ENCODE measurements at regions not wholly inside any gene's neighbourhood (a gene's known extent, or its start where the extent isn't known, plus 50 kb on each side); places are given as distances from the start of the nearest gene placed in this dataset.

DNA sequence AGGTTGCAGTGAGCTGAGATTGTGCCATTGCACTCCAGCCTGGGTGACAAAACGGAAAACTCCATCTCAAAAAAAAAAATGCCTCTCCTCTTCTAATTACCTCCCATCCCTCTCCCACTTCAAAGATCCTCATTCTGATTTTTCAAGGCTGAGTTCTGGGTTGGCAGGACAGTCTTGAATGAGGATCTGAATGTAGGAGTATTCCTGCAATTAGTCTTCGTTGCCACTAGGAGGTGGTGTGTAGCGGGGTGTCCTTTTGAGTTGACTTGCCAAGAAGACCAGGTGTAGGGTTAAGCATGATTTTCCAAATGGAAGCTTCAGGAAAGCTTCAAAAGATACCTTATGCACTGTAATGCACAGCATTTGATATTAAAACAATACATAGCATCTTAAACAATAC, 169.9 kb downstream of the ASMT start:
- H3K27ac ChIP-seq (ENCODE audit: low read depth in 1 of 2, low read length in 2 of 2), result no peak overlapping the region
- peaks cover 4% of the 10 kb centered on the region for H3K9me3 ChIP-seq (ENCODE audit: control insufficient read depth, low read length)
- intact Hi-C loops (cut with DNase I), result no loop called here
- H3K36me3 ChIP-seq (ENCODE audit: control insufficient read depth in 1 of 2, insufficient read depth in 2 of 2, low read length in 1 of 2), result no peaks in the 10 kb centered on the region
- no peak overlapping the region for H3K4me3 ChIP-seq (ENCODE audit: low read length in 2 of 2)
- H3K27me3 ChIP-seq (ENCODE audit: control insufficient read depth in 1 of 2, insufficient read depth in 2 of 2, low read length in 1 of 2), result peaks cover 0 to 2% of the 10 kb centered on the region in 2 donors
- DNase-seq (no peak), ATAC-seq (ENCODE audit: low FRiP score) (no peak)
- no peaks in the 10 kb centered on the region for H3K4me1 ChIP-seq (ENCODE audit: control insufficient read depth in 1 of 2, insufficient read depth in 2 of 2, low read length in 2 of 2)
- WGBS, 2 donors, result 82 to 86% methylated on average over 3 of the region's 3 CpGs

- H3K27me3 ChIP-seq (ENCODE audit: control insufficient read depth in 1 of 2, insufficient read depth in 2 of 2, low read length in 1 of 2), result no peaks in the 10 kb centered on the region
- no peaks in the 10 kb centered on the region for H3K36me3 ChIP-seq (ENCODE audit: control insufficient read depth in 1 of 2, insufficient read depth in 2 of 2, low read length in 1 of 2)
- H3K4me3 ChIP-seq (ENCODE audit: low read length in 2 of 2), result no peak overlapping the region
- no peak overlapping the region for H3K27ac ChIP-seq (ENCODE audit: low read depth in 1 of 2, low read length in 2 of 2)
- H3K4me1 ChIP-seq (ENCODE audit: control insufficient read depth in 1 of 2, insufficient read depth in 2 of 2, low read length in 2 of 2), result no peaks in the 10 kb centered on the region
- intact Hi-C loops (cut with DNase I), result no loop called here
- peaks cover 1% of the 10 kb centered on the region for H3K9me3 ChIP-seq (ENCODE audit: control insufficient read depth, low read length)
- DNase-seq (no peak), ATAC-seq (ENCODE audit: low FRiP score) (no peak)
- 93 to 97% methylated on average over 5 of the region's 5 CpGs for WGBS, 2 donors
Observed at GRCh38 chrX:1788300-1788911, 173.5 kb downstream of the ASMT start.

DNA sequence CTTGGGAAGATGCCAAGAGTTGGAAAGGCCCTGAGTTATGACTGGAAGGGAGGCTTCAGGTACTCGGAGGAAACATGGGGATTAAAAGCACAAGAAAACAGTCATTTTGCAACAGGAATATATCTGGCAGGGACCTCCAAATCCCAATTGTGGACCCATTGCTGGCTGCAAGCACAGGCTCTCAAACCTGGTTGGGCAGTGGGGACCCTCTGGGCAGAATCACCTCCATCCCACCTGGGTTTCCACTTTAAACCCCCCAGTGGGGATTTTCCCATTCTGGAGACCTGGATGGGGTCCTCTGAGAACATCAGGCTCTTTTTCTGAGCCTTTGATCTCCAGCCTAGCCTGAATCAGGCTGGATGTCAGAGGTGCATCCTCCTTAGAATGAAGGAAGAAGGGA, 177.8 kb downstream of the ASMT start:
- intact Hi-C loops (cut with DNase I), result no loop called here
- Histone ChIP-seq H3K4me1 (ENCODE audit: control insufficient read depth in 1 of 2, insufficient read depth in 2 of 2, low read length in 2 of 2) (no peaks in the 10 kb centered on the region), H3K9me3 (ENCODE audit: control insufficient read depth, low read length) (no peaks in the 10 kb centered on the region), H3K4me3 (ENCODE audit: low read length in 2 of 2) (no peak overlapping the region), H3K36me3 (ENCODE audit: control insufficient read depth in 1 of 2, insufficient read depth in 2 of 2, low read length in 1 of 2) (no peaks in the 10 kb centered on the region), H3K27ac (ENCODE audit: low read depth in 1 of 2, low read length in 2 of 2) (no peak overlapping the region), H3K27me3 (ENCODE audit: control insufficient read depth in 1 of 2, insufficient read depth in 2 of 2, low read length in 1 of 2) (no peaks in the 10 kb centered on the region)
- ATAC-seq (ENCODE audit: low FRiP score), result no peak
- 11 to 24% methylated on average over 1 of the region's 1 CpG for WGBS, 2 donors
- no peak for DNase-seq

DNA sequence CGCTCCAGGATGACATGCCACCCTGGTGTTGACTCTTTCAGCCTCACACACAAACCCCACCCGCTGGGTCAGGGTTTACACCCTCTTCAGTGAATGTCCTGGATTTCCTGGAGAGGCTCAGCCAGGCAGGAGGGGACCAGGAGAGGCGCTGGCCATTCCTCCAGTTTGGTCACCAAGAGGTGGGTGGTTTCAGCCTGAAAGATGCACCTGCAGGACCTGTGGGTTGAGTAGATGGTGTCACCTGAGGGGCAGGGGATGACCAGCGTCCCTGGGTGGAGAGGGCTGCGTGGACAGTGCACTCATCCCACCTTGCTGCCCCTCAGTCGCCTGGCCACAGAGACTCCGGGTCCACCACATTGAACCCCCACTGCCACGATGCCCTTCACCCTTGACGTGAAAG, 179.7 kb downstream of the ASMT start:
- no peak overlapping the region for H3K4me3 ChIP-seq (ENCODE audit: low read length in 2 of 2)
- WGBS, 2 donors, result 77 to 78% methylated on average over 9 of the region's 9 CpGs
- no peaks in the 10 kb centered on the region for H3K27me3 ChIP-seq (ENCODE audit: control insufficient read depth in 1 of 2, insufficient read depth in 2 of 2, low read length in 1 of 2)
- intact Hi-C loops (cut with DNase I), result no loop called here
- ATAC-seq (ENCODE audit: low FRiP score), result no peak
- H3K4me1 ChIP-seq (ENCODE audit: control insufficient read depth in 1 of 2, insufficient read depth in 2 of 2, low read length in 2 of 2), result no peaks in the 10 kb centered on the region
- no peak overlapping the region for H3K27ac ChIP-seq (ENCODE audit: low read depth in 1 of 2, low read length in 2 of 2)
- DNase-seq, result no peak
- no peaks in the 10 kb centered on the region for H3K9me3 ChIP-seq (ENCODE audit: control insufficient read depth, low read length)
- H3K36me3 ChIP-seq (ENCODE audit: control insufficient read depth in 1 of 2, insufficient read depth in 2 of 2, low read length in 1 of 2), result no peaks in the 10 kb centered on the region

DNA sequence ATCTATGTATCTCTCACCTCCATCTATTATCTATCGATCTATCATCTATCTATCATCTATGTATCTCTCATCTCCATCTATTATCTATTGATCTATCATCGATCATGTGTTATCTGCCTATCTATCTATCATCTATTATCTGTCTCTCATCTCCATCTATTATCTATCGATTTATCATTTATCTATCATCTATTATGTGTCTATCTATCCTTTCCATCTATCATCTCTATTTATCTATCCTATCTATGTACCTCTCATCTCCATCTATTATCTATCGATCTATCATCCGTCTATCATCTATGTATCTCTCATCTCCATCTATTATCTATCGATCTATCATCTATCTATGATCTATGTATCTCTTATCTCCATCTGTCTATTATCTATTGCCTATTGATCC, 188.1 kb downstream of the ASMT start:
- DNase-seq (no peak), ATAC-seq (ENCODE audit: low FRiP score) (no peak)
- Histone ChIP-seq H3K27me3 (ENCODE audit: control insufficient read depth in 1 of 2, insufficient read depth in 2 of 2, low read length in 1 of 2) (no peaks in the 10 kb centered on the region), H3K27ac (ENCODE audit: low read depth in 1 of 2, low read length in 2 of 2) (no peak overlapping the region), H3K36me3 (ENCODE audit: control insufficient read depth in 1 of 2, insufficient read depth in 2 of 2, low read length in 1 of 2) (no peaks in the 10 kb centered on the region), H3K4me1 (ENCODE audit: control insufficient read depth in 1 of 2, insufficient read depth in 2 of 2, low read length in 2 of 2) (no peaks in the 10 kb centered on the region), H3K9me3 (ENCODE audit: control insufficient read depth, low read length) (peaks cover 2% of the 10 kb centered on the region), H3K4me3 (ENCODE audit: low read length in 2 of 2) (no peak overlapping the region)
- WGBS, 2 donors, result 94 to 95% methylated on average over 6 of the region's 6 CpGs
- intact Hi-C loops (cut with DNase I), result no loop called here

DNA sequence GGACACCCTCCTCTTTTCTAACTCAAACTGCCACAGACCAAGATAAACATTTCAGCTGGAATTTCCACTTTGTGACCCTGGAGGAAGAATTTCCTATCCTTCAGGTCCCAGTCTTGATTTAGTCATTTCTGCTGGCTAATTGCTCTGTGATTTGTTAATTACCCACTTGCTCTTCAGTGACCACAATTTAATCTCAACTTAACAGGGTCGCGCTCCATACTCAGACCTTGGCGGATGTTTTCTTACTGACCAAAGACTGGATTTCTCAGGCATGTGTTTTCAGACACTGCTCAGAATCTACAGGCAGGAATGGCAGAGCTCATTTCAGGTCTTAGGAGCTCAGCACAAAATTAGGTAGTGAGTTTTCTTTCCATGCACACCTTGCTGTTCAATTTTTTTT, 188.9 kb downstream of the ASMT start:
- ATAC-seq (ENCODE audit: low FRiP score), result no peak
- 75 to 83% methylated on average over 3 of the region's 3 CpGs for WGBS, 2 donors
- no peak overlapping the region for H3K4me3 ChIP-seq (ENCODE audit: low read length in 2 of 2)
- intact Hi-C loops (cut with DNase I), result no loop called here
- no peak overlapping the region for H3K27ac ChIP-seq (ENCODE audit: low read depth in 1 of 2, low read length in 2 of 2)
- peaks cover 2% of the 10 kb centered on the region for H3K9me3 ChIP-seq (ENCODE audit: control insufficient read depth, low read length)
- no peaks in the 10 kb centered on the region for H3K27me3 ChIP-seq (ENCODE audit: control insufficient read depth in 1 of 2, insufficient read depth in 2 of 2, low read length in 1 of 2)
- H3K36me3 ChIP-seq (ENCODE audit: control insufficient read depth in 1 of 2, insufficient read depth in 2 of 2, low read length in 1 of 2), result no peaks in the 10 kb centered on the region
- no peak for DNase-seq
- no peaks in the 10 kb centered on the region for H3K4me1 ChIP-seq (ENCODE audit: control insufficient read depth in 1 of 2, insufficient read depth in 2 of 2, low read length in 2 of 2)

- H3K36me3 ChIP-seq (ENCODE audit: control insufficient read depth in 1 of 2, insufficient read depth in 2 of 2, low read length in 1 of 2), result no peaks in the 10 kb centered on the region
- H3K27me3 ChIP-seq (ENCODE audit: control insufficient read depth in 1 of 2, insufficient read depth in 2 of 2, low read length in 1 of 2), result no peaks in the 10 kb centered on the region
- H3K27ac ChIP-seq (ENCODE audit: low read depth in 1 of 2, low read length in 2 of 2), result no peak overlapping the region
- H3K4me1 ChIP-seq (ENCODE audit: control insufficient read depth in 1 of 2, insufficient read depth in 2 of 2, low read length in 2 of 2), result no peaks in the 10 kb centered on the region
- DNase-seq, result no peak
- H3K4me3 ChIP-seq (ENCODE audit: low read length in 2 of 2), result no peak overlapping the region
- no peak for ATAC-seq (ENCODE audit: low FRiP score)
- WGBS, 2 donors, result 6 to 7% methylated on average over 12 of the region's 12 CpGs
- peaks cover 3% of the 10 kb centered on the region for H3K9me3 ChIP-seq (ENCODE audit: control insufficient read depth, low read length)
- intact Hi-C loops (cut with DNase I), result no loop called here
Observed at GRCh38 chrX:1807301-1807731, 192.5 kb downstream of the ASMT start.

DNA sequence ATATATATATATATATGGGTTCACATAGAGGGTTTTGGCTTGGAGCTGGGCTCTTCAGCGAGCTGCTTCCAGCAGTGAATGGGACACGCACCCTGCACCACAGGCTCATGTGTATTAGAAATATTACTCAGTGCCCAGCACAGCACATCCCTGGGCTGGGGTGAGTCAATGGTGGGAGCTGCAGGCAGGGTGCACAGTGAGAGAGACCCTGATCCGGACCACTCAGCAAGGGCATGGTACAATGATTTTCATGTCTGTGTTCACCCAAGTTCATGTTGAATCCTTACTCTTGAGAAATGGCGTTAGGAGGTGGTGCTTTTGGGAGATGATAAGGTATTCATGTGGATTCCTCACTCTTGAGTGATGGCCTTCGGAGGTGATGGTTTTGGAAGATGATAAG, 194.7 kb downstream of the ASMT start:
- 87 to 90% methylated on average over 5 of the region's 5 CpGs for WGBS, 2 donors
- no peak for DNase-seq
- Histone ChIP-seq H3K4me1 (ENCODE audit: control insufficient read depth in 1 of 2, insufficient read depth in 2 of 2, low read length in 2 of 2) (no peaks in the 10 kb centered on the region), H3K4me3 (ENCODE audit: low read length in 2 of 2) (no peak overlapping the region), H3K36me3 (ENCODE audit: control insufficient read depth in 1 of 2, insufficient read depth in 2 of 2, low read length in 1 of 2) (no peaks in the 10 kb centered on the region), H3K27me3 (ENCODE audit: control insufficient read depth in 1 of 2, insufficient read depth in 2 of 2, low read length in 1 of 2) (no peaks in the 10 kb centered on the region), H3K9me3 (ENCODE audit: control insufficient read depth, low read length) (peaks cover 1% of the 10 kb centered on the region), H3K27ac (ENCODE audit: low read depth in 1 of 2, low read length in 2 of 2) (no peak overlapping the region)
- intact Hi-C loops (cut with DNase I), result no loop called here
- ATAC-seq (ENCODE audit: low FRiP score), result no peak

DNA sequence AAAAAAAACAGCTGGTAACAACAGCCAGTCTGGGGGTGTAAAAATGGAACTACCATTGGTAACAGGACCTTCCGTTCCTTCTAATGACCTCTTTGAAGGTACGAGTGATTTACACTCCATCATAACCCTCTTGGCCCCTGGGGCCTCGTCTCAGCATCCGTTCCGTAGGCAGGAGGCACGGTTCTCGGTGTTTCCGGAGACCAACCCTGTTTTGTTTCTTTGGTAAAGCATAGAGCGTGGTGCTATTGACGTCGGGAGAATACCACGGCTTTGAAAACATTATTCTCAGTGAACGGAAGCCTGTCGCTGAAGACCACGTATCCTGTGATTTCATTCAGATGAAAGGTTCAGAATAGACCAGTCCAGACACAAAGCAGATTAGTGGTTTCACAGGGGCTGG, 198.9 kb downstream of the ASMT start:
- ATAC-seq (ENCODE audit: low FRiP score) (no peak), DNase-seq (no peak)
- Histone ChIP-seq H3K9me3 (ENCODE audit: control insufficient read depth, low read length) (peaks cover 1% of the 10 kb centered on the region), H3K4me1 (ENCODE audit: control insufficient read depth in 1 of 2, insufficient read depth in 2 of 2, low read length in 2 of 2) (no peaks in the 10 kb centered on the region), H3K27me3 (ENCODE audit: control insufficient read depth in 1 of 2, insufficient read depth in 2 of 2, low read length in 1 of 2) (no peaks in the 10 kb centered on the region), H3K4me3 (ENCODE audit: low read length in 2 of 2) (no peak overlapping the region), H3K27ac (ENCODE audit: low read depth in 1 of 2, low read length in 2 of 2) (no peak overlapping the region), H3K36me3 (ENCODE audit: control insufficient read depth in 1 of 2, insufficient read depth in 2 of 2, low read length in 1 of 2) (no peaks in the 10 kb centered on the region)
- WGBS, 2 donors, result 35 to 42% methylated on average over 15 of the region's 15 CpGs
- intact Hi-C loops (cut with DNase I), result no loop called here

Measured in aorta (tissue), 5 donors.